CD8-positive, alpha-beta memory T cell (primary cell): ENCODE measurements at regions not wholly inside any gene's neighbourhood (a gene's known extent, or its start where the extent isn't known, plus 50 kb on each side); places are given as distances from the start of the nearest gene placed in this dataset.

Experiments
- CTCF ChIA-PET: fragments of 350-600 bp; sonication (Branson Sonifier 250); formaldehyde crosslinking; loops from one replicate; lab custom pipeline; 2021; ENCODE audit warnings: antibody characterized with exemption; lab: Charles Lee
- POLR2A ChIA-PET: fragments of 350-600 bp; sonication (Branson Sonifier 250); formaldehyde crosslinking; loops from one replicate; lab custom pipeline; 2021; ENCODE audit warnings: antibody characterized with exemption; lab: Charles Lee
- DNase-seq, 5 donors: peaks; one replicate each; pipeline versions ENCODE4 v3.0.0 to v3.0.0-alpha.2; 2020 to 2022; ENCODE audit warnings: mixed read lengths in 1 of 5
- H3K27ac ChIP-seq: one replicate; pipeline ENCODE4 v1.7.0; 2013; ENCODE audit warnings: low read depth, mild to moderate bottlenecking, low read length, moderate library complexity
- H3K27me3 ChIP-seq: 2 replicates; pipeline ENCODE4 v1.7.0; 2013; ENCODE audit warnings: low read length, mild to moderate bottlenecking; ENCODE audit not compliant: insufficient read depth, poor library complexity, severe bottlenecking
- H3K36me3 ChIP-seq: 2 replicates; pipeline ENCODE4 v1.7.0; 2013; ENCODE audit warnings: mild to moderate bottlenecking, low read length, moderate library complexity; ENCODE audit not compliant: insufficient read depth
- H3K4me1 ChIP-seq: 2 replicates; pipeline ENCODE4 v1.7.0; 2013; ENCODE audit warnings: mild to moderate bottlenecking, low read length, moderate library complexity; ENCODE audit not compliant: insufficient read depth
- H3K4me3 ChIP-seq: 2 replicates; pipeline ENCODE4 v1.7.0; 2013; ENCODE audit warnings: mild to moderate bottlenecking, low read length
- H3K9me3 ChIP-seq: 2 replicates; pipeline ENCODE4 v1.7.0; 2013; ENCODE audit warnings: mild to moderate bottlenecking, low read length
- H3K27ac Mint-ChIP-seq, 8 donors: one replicate each; pipeline ENCODE4 v1.8.0; 2020 to 2021; ENCODE audit warnings: mixed read lengths in 8 of 8, mild to moderate bottlenecking in 6 of 8, inconsistent platforms in 3 of 8, moderate library complexity in 3 of 8
- H3K27me3 Mint-ChIP-seq, 2 donors: one replicate each; pipeline ENCODE4 v1.8.0; 2020 to 2021; ENCODE audit warnings: mixed read lengths in 2 of 2, mild to moderate bottlenecking in 1 of 2, moderate library complexity in 1 of 2
- H3K36me3 Mint-ChIP-seq, 3 donors: one replicate each; pipeline ENCODE4 v1.8.0; 2020 to 2021; ENCODE audit warnings: mixed read lengths in 3 of 3, inconsistent platforms in 1 of 3, mild to moderate bottlenecking in 1 of 3
- H3K4me1 Mint-ChIP-seq, 3 donors: one replicate each; pipeline ENCODE4 v1.8.0; 2020 to 2021; ENCODE audit warnings: mixed read lengths in 3 of 3, inconsistent platforms in 1 of 3, mild to moderate bottlenecking in 1 of 3
- H3K4me3 Mint-ChIP-seq, 7 donors: one replicate each; pipeline ENCODE4 v1.8.0; 2020 to 2021; ENCODE audit warnings: mixed read lengths in 7 of 7, mild to moderate bottlenecking in 6 of 7, moderate library complexity in 4 of 7, inconsistent platforms in 2 of 7
- H3K9me3 Mint-ChIP-seq, 5 donors: one replicate each; pipeline ENCODE4 v1.8.0; 2020 to 2022; ENCODE audit warnings: mixed read lengths in 5 of 5, mild to moderate bottlenecking in 3 of 5, moderate library complexity in 2 of 5, inconsistent platforms in 1 of 5

GRCh38 chr6:113633638-113634037 lies 223.5 kb upstream of the MARCKS start:
- Mint-ChIP-seq H3K36me3 (no peaks in the 10 kb centered on the region), H3K27me3 (peaks cover 3 to 4% of the 10 kb centered on the region in 2 donors), H3K27ac (no peak overlapping the region), H3K4me1 (peaks cover 22 to 30% (median 28%) of the 10 kb centered on the region in 3 donors), H3K9me3 (no peaks in the 10 kb centered on the region), H3K4me3 (no peak overlapping the region)
- ChIA-PET CTCF (no interaction called here), POLR2A (no interaction called here)
- no peak for DNase-seq
- no peaks in the 10 kb centered on the region for H3K4me1 ChIP-seq
- H3K36me3 ChIP-seq = no peaks in the 10 kb centered on the region
- no peak overlapping the region for H3K4me3 ChIP-seq
- no peaks in the 10 kb centered on the region for H3K9me3 ChIP-seq
- no peaks in the 10 kb centered on the region for H3K27me3 ChIP-seq
- H3K27ac ChIP-seq = no peak overlapping the region

GRCh38 chr6:113634352-113635163 lies 222.6 kb upstream of the MARCKS start:
- Histone ChIP-seq H3K27ac (no peak overlapping the region), H3K36me3 (no peaks in the 10 kb centered on the region), H3K9me3 (no peaks in the 10 kb centered on the region), H3K4me1 (no peaks in the 10 kb centered on the region), H3K4me3 (no peak overlapping the region), H3K27me3 (no peaks in the 10 kb centered on the region)
- H3K27me3 Mint-ChIP-seq = peaks cover 3 to 4% of the 10 kb centered on the region in 2 donors
- H3K36me3 Mint-ChIP-seq = no peaks in the 10 kb centered on the region
- H3K27ac Mint-ChIP-seq = no peak overlapping the region
- no peak overlapping the region for H3K4me3 Mint-ChIP-seq
- no peak for DNase-seq
- CTCF ChIA-PET = no interaction called here
- POLR2A ChIA-PET = no interaction called here
- no peaks in the 10 kb centered on the region for H3K9me3 Mint-ChIP-seq
- peaks cover 21 to 28% (median 26%) of the 10 kb centered on the region in 3 donors for H3K4me1 Mint-ChIP-seq

DNA sequence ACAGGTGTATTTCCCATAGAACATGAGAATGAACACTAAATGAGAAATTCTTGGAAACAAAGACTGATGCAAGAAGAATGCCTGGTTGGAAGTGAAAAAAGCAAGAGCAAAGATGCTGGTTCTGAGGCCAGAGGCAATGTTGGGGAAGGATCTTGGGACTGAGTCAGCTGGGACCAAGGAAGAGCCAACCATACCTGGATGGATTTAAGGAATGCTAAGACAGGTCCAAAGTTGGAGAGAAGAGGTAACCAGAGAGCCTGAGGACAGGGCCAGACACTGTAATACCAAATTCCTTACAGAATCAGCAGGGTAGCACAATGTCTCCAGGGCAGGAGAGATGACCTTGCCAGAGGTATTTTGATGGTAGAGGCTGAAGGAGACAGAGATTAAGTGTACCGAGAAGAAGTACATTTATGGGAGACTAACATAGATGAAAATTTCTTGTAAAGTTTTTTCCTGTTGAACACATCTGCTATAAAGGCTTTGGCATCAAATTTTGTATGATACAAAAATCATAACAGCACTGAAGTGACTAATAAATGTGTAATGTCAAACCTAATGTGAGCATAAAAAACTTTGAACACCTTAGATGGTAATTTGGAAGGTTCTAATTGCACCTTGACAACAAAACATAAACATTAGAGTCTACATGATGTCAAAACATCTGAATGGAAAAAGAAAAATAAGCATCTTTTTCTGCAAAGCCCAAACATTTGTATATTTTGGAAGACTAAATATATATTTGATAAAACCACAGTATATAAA lies 221.7 kb upstream of the MARCKS start:
- H3K4me3 Mint-ChIP-seq = no peak overlapping the region
- H3K9me3 ChIP-seq = no peaks in the 10 kb centered on the region
- H3K4me1 Mint-ChIP-seq = peaks cover 17 to 22% (median 21%) of the 10 kb centered on the region in 3 donors
- H3K36me3 Mint-ChIP-seq = no peaks in the 10 kb centered on the region
- no peak overlapping the region for H3K27ac ChIP-seq
- H3K9me3 Mint-ChIP-seq = no peaks in the 10 kb centered on the region
- POLR2A ChIA-PET = no interaction called here
- no peak overlapping the region for H3K4me3 ChIP-seq
- CTCF ChIA-PET = no interaction called here
- no peaks in the 10 kb centered on the region for H3K27me3 ChIP-seq
- H3K4me1 ChIP-seq = no peaks in the 10 kb centered on the region
- peaks cover 3 to 4% of the 10 kb centered on the region in 2 donors for H3K27me3 Mint-ChIP-seq
- peak overlapping the region in 1 of 8 donors; percentile 1 for H3K27ac Mint-ChIP-seq
- H3K36me3 ChIP-seq = no peaks in the 10 kb centered on the region
- no peak for DNase-seq

DNA sequence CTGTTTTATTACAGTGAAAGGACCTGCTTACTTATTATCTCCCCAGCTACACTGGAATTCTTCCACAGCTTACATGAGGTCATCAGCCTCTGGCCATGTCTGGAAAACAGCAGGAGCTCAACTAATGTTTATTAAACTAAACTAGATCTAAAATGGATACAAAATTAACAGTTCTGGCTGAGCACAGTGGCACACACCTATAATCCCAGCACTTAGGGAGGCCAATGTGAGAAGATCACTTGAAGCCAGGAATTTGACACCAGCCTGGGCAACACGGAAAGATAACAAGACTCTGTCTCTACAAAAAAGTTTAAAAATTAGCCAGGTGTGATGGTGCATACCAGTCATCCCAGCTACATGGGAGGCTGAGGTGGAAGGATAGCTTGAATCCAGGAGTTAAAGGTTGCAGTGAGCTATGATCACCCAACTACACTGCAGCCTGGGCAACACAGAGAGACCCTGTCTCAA lies 220.8 kb upstream of the MARCKS start:
- ChIA-PET POLR2A (no interaction called here), CTCF (no interaction called here)
- peaks cover 7 to 12% (median 12%) of the 10 kb centered on the region in 3 donors for H3K4me1 Mint-ChIP-seq

GRCh38 chr6:113640051-113640450 lies 217.1 kb upstream of the MARCKS start:
- H3K4me3 ChIP-seq = no peak overlapping the region
- H3K4me1 ChIP-seq = no peaks in the 10 kb centered on the region
- H3K27ac Mint-ChIP-seq = no peak overlapping the region
- H3K9me3 ChIP-seq = no peaks in the 10 kb centered on the region
- no peak overlapping the region for H3K4me3 Mint-ChIP-seq
- no peaks in the 10 kb centered on the region for H3K9me3 Mint-ChIP-seq
- H3K4me1 Mint-ChIP-seq = no peaks in the 10 kb centered on the region
- POLR2A ChIA-PET = no interaction called here
- no peak overlapping the region for H3K27ac ChIP-seq
- no peaks in the 10 kb centered on the region for H3K36me3 ChIP-seq
- CTCF ChIA-PET = no interaction called here
- DNase-seq = no peak
- no peaks in the 10 kb centered on the region for H3K27me3 ChIP-seq
- H3K36me3 Mint-ChIP-seq = no peaks in the 10 kb centered on the region
- H3K27me3 Mint-ChIP-seq = peaks cover 2 to 4% of the 10 kb centered on the region in 2 donors

More for the DNA sequence above, 220.8 kb upstream of the MARCKS start:
- H3K27ac Mint-ChIP-seq = no peak overlapping the region
- H3K9me3 Mint-ChIP-seq = no peaks in the 10 kb centered on the region
- no peak overlapping the region for H3K4me3 Mint-ChIP-seq
- H3K27ac ChIP-seq = no peak overlapping the region
- H3K4me3 ChIP-seq = no peak overlapping the region
- H3K9me3 ChIP-seq = no peaks in the 10 kb centered on the region
- DNase-seq = no peak
- no peaks in the 10 kb centered on the region for H3K36me3 ChIP-seq
- H3K4me1 ChIP-seq = no peaks in the 10 kb centered on the region
- no peaks in the 10 kb centered on the region for H3K36me3 Mint-ChIP-seq
- no peaks in the 10 kb centered on the region for H3K27me3 ChIP-seq
- peaks cover 2 to 4% of the 10 kb centered on the region in 2 donors for H3K27me3 Mint-ChIP-seq

DNA sequence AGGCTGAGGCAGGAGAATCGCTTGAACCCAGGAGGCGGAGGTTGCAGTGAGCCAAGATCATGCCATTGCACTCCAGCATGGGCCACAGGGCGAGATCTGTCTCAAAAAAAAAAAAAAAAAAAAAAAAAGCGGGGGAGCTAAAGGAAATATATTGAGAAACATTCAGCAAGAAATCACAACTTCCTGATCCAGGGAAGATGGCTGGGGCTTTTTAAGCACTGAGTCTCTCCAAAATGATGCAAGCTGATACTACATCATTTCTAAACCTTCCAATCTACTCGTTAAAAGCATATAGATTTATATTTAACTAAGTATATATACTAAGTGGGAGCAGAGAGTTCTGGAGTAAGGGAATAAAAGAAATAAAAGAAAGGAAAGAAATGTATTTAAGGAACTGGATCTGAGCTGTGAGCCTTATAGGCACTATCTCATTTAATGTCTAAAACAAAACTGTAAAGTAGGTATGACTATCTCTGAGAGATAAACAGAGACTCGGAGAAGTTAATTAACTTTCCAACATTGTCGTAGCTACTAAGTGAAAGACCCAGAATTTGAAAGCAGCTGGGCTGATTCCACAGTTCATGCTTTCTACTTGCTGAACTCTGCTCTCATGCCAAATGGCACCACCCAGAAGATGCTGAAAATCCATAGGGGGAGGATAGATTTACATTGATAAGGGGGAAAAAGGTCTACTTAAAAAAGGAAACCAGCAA lies 215.0 kb upstream of the MARCKS start:
- ChIA-PET POLR2A (no interaction called here), CTCF (no interaction called here)
- H3K4me3 Mint-ChIP-seq = no peak overlapping the region
- Histone ChIP-seq H3K4me3 (no peak overlapping the region), H3K27me3 (no peaks in the 10 kb centered on the region), H3K27ac (no peak overlapping the region), H3K9me3 (no peaks in the 10 kb centered on the region), H3K4me1 (no peaks in the 10 kb centered on the region), H3K36me3 (no peaks in the 10 kb centered on the region)
- H3K27ac Mint-ChIP-seq = no peak overlapping the region
- no peaks in the 10 kb centered on the region for H3K9me3 Mint-ChIP-seq
- no peaks in the 10 kb centered on the region for H3K36me3 Mint-ChIP-seq
- H3K4me1 Mint-ChIP-seq = no peaks in the 10 kb centered on the region
- peaks cover 2 to 4% of the 10 kb centered on the region in 2 donors for H3K27me3 Mint-ChIP-seq
- no peak for DNase-seq

DNA sequence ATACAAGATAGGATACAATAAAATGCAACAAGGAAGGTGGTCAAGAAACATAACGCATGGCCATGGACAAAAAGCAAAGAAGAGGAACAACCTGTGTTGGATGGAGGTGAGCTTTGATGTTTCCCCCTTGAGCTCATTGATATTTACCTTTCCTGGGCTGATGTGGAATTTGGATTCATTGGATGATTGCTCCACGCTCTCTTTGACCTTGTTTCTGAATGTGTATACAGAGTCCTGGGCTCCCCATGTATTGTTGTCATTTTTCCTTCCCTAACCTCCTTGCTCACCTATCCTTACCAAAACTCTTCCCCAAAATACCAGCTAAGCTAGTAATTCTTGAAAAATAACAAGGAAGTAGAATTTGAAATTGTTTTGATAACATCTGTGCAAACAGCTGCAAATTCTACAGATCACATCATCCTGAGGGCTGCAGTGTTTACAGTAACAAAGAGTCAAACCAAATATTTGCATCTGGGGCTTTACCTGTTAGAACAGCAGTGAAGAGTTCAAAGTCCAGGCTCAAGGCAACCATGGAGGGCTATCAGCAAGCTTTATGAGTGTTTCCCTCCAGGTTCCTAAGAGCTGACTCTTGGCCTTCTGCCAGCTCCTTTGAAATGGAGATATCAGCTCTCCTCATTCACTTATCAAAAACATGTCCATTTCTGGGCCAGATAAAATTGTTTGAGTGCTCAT lies 214.3 kb upstream of the MARCKS start:
- no peak overlapping the region for H3K4me3 ChIP-seq
- H3K36me3 Mint-ChIP-seq = no peaks in the 10 kb centered on the region
- no peaks in the 10 kb centered on the region for H3K9me3 ChIP-seq
- POLR2A ChIA-PET = no interaction called here
- H3K27me3 ChIP-seq = no peaks in the 10 kb centered on the region
- H3K27ac Mint-ChIP-seq = no peak overlapping the region
- no peaks in the 10 kb centered on the region for H3K36me3 ChIP-seq
- no peaks in the 10 kb centered on the region for H3K4me1 ChIP-seq
- no peaks in the 10 kb centered on the region for H3K9me3 Mint-ChIP-seq
- H3K27me3 Mint-ChIP-seq = peaks cover under 1 to 4% of the 10 kb centered on the region in 2 donors
- H3K27ac ChIP-seq = no peak overlapping the region
- no peak for DNase-seq
- H3K4me3 Mint-ChIP-seq = no peak overlapping the region
- no peaks in the 10 kb centered on the region for H3K4me1 Mint-ChIP-seq
- CTCF ChIA-PET = no interaction called here
